SU-DHL-6 (cell line): ENCODE measurements at regions not wholly inside any gene's neighbourhood (a gene's known extent, or its start where the extent isn't known, plus 50 kb on each side); places are given as distances from the start of the nearest gene placed in this dataset.
"Not testable (repeated sequence)": the region's sequence is repeated elsewhere in the genome, so short reads cannot be mapped to it uniquely, and the experiment has no call there.

Experiments used
- CTCF ChIP-seq: fragments of 200-600 bp; sonication (generic); IDR thresholded peaks from one replicate; pipeline ENCODE4 v1.5.1; 2017; ENCODE audit warnings: antibody characterized with exemption, mild to moderate bottlenecking, low read length, moderate library complexity; ENCODE audit not compliant: insufficient read depth, poor library complexity, severe bottlenecking
- EZH2phosphoT487 ChIP-seq: fragments of 200-600 bp; sonication (generic), shearing (Covaris generic); conservative IDR thresholded peaks from 2 replicates; pipeline ENCODE4 v1.6.1; 2018; ENCODE audit warnings: mild to moderate bottlenecking, antibody characterized with exemption, low read length, moderate library complexity, mixed read lengths

GRCh38 chr4:30869387-30869786, 149.2 kb downstream of the PCDH7 start:
- not testable (repeated sequence) for TF ChIP-seq EZH2phosphoT487, CTCF
